H9 (cell line): ENCODE measurements at regions not wholly inside any gene's neighbourhood (a gene's known extent, or its start where the extent isn't known, plus 50 kb on each side); places are given as distances from the start of the nearest gene placed in this dataset.

Experiments
- DNase-seq: peaks from one replicate; pipeline ENCODE4 v3.0.0-alpha.2; 2017
- H2AFZ ChIP-seq: one replicate; pipeline ENCODE4 v1.6.1; 2013; ENCODE audit warnings: mild to moderate bottlenecking, low read length, control low read depth, moderate library complexity
- H2AK5ac ChIP-seq: 2 replicates; pipeline ENCODE4 v1.6.1; 2013; ENCODE audit warnings: low read length, control low read depth, mixed read lengths; ENCODE audit not compliant: insufficient read length
- H2BK120ac ChIP-seq: one replicate; pipeline ENCODE4 v1.6.1; 2013; ENCODE audit warnings: low read depth, mild to moderate bottlenecking, low read length, control low read depth, inconsistent platforms; ENCODE audit not compliant: poor library complexity, severe bottlenecking
- H2BK12ac ChIP-seq: 2 replicates; pipeline ENCODE4 v1.6.1; 2013; ENCODE audit warnings: low read length, control low read depth, mixed read lengths, low read depth; ENCODE audit not compliant: insufficient read length
- H2BK15ac ChIP-seq: 2 replicates; pipeline ENCODE4 v1.6.1; 2013; ENCODE audit warnings: low read depth, low read length, control low read depth
- H2BK20ac ChIP-seq: one replicate; pipeline ENCODE4 v1.6.1; 2013; ENCODE audit warnings: low read depth, mild to moderate bottlenecking, low read length, control low read depth, inconsistent platforms; ENCODE audit not compliant: poor library complexity, severe bottlenecking
- H2BK5ac ChIP-seq: 2 replicates; pipeline ENCODE4 v1.6.1; 2013; ENCODE audit warnings: low read length, control low read depth, mixed read lengths; ENCODE audit not compliant: insufficient read length
- H3K14ac ChIP-seq: 2 replicates; pipeline ENCODE4 v1.6.1; 2013; ENCODE audit warnings: low read length, control low read depth; ENCODE audit not compliant: insufficient read depth
- H3K18ac ChIP-seq: 2 replicates; pipeline ENCODE4 v1.6.1; 2013; ENCODE audit warnings: low read depth, mild to moderate bottlenecking, mixed read lengths, low read length, control low read depth; ENCODE audit not compliant: insufficient read length
- H3K23ac ChIP-seq: 2 replicates; pipeline ENCODE4 v1.6.1; 2013; ENCODE audit warnings: low read length, control low read depth, mixed read lengths, low read depth; ENCODE audit not compliant: insufficient read length
- H3K23me2 ChIP-seq: 2 replicates; pipeline ENCODE4 v1.6.1; 2013; ENCODE audit warnings: low read depth, mild to moderate bottlenecking, mixed read lengths, low read length, control low read depth; ENCODE audit not compliant: insufficient read length, poor library complexity, severe bottlenecking
- H3K27ac ChIP-seq: 2 replicates; pipeline ENCODE4 v1.5.1; 2013; ENCODE audit warnings: low read length, control low read depth, mixed read lengths, low read depth; ENCODE audit not compliant: insufficient read length
- H3K27me3 ChIP-seq: 2 replicates; pipeline ENCODE4 v1.6.1; 2013; ENCODE audit warnings: low read length, control low read depth, inconsistent platforms; ENCODE audit not compliant: insufficient read depth
- H3K4ac ChIP-seq: 2 replicates; pipeline ENCODE4 v1.6.1; 2013; ENCODE audit warnings: low read depth, mild to moderate bottlenecking, control low read depth, inconsistent platforms, low read length, moderate library complexity
- H3K4me1 ChIP-seq: 2 replicates; pipeline ENCODE4 v1.6.1; 2013; ENCODE audit warnings: low read length, control low read depth, inconsistent platforms; ENCODE audit not compliant: insufficient read depth
- H3K4me2 ChIP-seq: 2 replicates; pipeline ENCODE4 v1.6.1; 2013; ENCODE audit warnings: low read length, control low read depth, mixed read lengths; ENCODE audit not compliant: insufficient read length, insufficient read depth
- H3K56ac ChIP-seq: 2 replicates; pipeline ENCODE4 v1.6.1; 2013; ENCODE audit warnings: low read depth, mild to moderate bottlenecking, mixed read lengths, low read length, control low read depth; ENCODE audit not compliant: insufficient read length
- H3K79me1 ChIP-seq: 2 replicates; pipeline ENCODE4 v1.6.1; 2013; ENCODE audit warnings: low read depth, mild to moderate bottlenecking, moderate library complexity, low read length, control low read depth, inconsistent platforms; ENCODE audit not compliant: insufficient read depth, poor library complexity, severe bottlenecking
- H3K79me2 ChIP-seq: 2 replicates; pipeline ENCODE4 v1.6.1; 2013; ENCODE audit warnings: low read length, control low read depth, inconsistent platforms; ENCODE audit not compliant: insufficient read depth
- H3K9ac ChIP-seq: 2 replicates; pipeline ENCODE4 v1.6.1; 2013; ENCODE audit warnings: low read length, control low read depth, mixed read lengths; ENCODE audit not compliant: insufficient read length; ENCODE audit errors: extremely low read depth
- H3K9me3 ChIP-seq: one replicate; pipeline ENCODE4 v1.6.1; 2013; ENCODE audit warnings: low read depth, low read length, inconsistent platforms; ENCODE audit not compliant: control insufficient read depth
- H3T11ph ChIP-seq: one replicate; pipeline ENCODE4 v1.6.1; 2013; ENCODE audit warnings: mild to moderate bottlenecking, low read length, control low read depth, inconsistent platforms
- H4K20me1 ChIP-seq: one replicate; pipeline ENCODE4 v1.6.1; 2013; ENCODE audit not compliant: control insufficient read depth, insufficient read length, insufficient read depth
- H4K5ac ChIP-seq: 2 replicates; pipeline ENCODE4 v1.6.1; 2013; ENCODE audit warnings: low read depth, mild to moderate bottlenecking, mixed read lengths, low read length, control low read depth; ENCODE audit not compliant: insufficient read length
- H4K8ac ChIP-seq: replicated peaks from 2 replicates; pipeline ENCODE4 v1.6.1; 2013; ENCODE audit warnings: low read length, control low read depth, mixed read lengths, low read depth; ENCODE audit not compliant: insufficient read length
- H4K91ac ChIP-seq: 2 replicates; pipeline ENCODE4 v1.6.1; 2013; ENCODE audit warnings: low read depth, mild to moderate bottlenecking, moderate library complexity, mixed read lengths, low read length, control low read depth; ENCODE audit not compliant: insufficient read length
- H3K27ac Mint-ChIP-seq, 3 experiments: 2 replicates in 2 of 3; 3 replicates in 1 of 3; pipeline ENCODE4 v1.8.0; 2020 to 2021; ENCODE audit warnings: mixed read lengths in 3 of 3, mild to moderate bottlenecking in 1 of 3, moderate library complexity in 1 of 3
- H3K27me3 Mint-ChIP-seq: 2 replicates; pipeline ENCODE4 v1.8.0; 2021; ENCODE audit warnings: low read depth, mild to moderate bottlenecking, moderate library complexity, mixed read lengths
- H3K36me3 Mint-ChIP-seq, 3 experiments: 2 replicates in 2 of 3; 3 replicates in 1 of 3; pipeline ENCODE4 v1.8.0; 2020 to 2021; ENCODE audit warnings: low read depth in 3 of 3, mixed read lengths in 3 of 3; ENCODE audit not compliant: insufficient read depth in 1 of 3
- H3K4me1 Mint-ChIP-seq, 2 experiments: 2 replicates each; pipeline ENCODE4 v1.8.0; 2020; ENCODE audit warnings: mixed read lengths in 2 of 2
- H3K4me3 Mint-ChIP-seq, 2 experiments: 2 replicates in 1 of 2; 3 replicates in 1 of 2; pipeline ENCODE4 v1.8.0; 2020 to 2021; ENCODE audit warnings: mild to moderate bottlenecking in 2 of 2, mixed read lengths in 2 of 2, moderate library complexity in 1 of 2
- H3K9me3 Mint-ChIP-seq, 2 experiments: 2 replicates in 1 of 2; 3 replicates in 1 of 2; pipeline ENCODE4 v1.8.0; 2020; ENCODE audit warnings: mild to moderate bottlenecking in 2 of 2, mixed read lengths in 2 of 2, moderate library complexity in 1 of 2
- WGBS: extraction: QIAGEN DNeasy Blood & Tissue Kit; methylation state at CpG from one replicate; pipeline ENCODE4 v1.1.7; 2013; ENCODE audit warnings: missing lambda C conversion rate, low lambda C conversion rate, mixed read lengths; ENCODE audit not compliant: insufficient read length; ENCODE audit errors: extremely low coverage; 5-methylcytosine and 5-hydroxymethylcytosine counted together
- TF ChIP-seq, protein P1 (sequence below): fragments of 200-600 bp; sonication (generic); conservative IDR thresholded peaks from 3 replicates; pipeline ENCODE4 v1.8.0; 2021; ENCODE audit warnings: antibody characterized with exemption, mild to moderate bottlenecking

DNA sequence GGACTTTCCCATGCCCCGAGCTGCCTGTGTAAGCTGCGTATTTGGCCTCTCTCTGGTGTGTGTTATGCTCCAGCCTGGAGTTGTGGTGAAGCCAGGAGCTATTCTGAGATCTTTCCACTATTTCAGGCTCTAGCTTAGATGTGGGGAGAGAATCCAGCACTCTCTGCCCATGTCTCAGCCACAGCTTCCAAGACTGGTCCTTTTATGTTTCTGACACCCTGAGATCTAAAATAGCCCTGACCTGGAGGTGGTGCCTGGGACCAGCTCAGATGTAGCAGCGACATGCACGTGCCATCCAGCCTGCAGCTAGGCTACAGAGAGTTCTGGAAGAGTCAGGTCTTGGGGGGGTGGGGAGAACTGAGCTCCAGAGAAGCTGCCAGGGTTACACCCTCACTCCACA lies 76.5 kb downstream of the TENT5C start:
- no peak overlapping the region for H2AK5ac ChIP-seq
- no peak for DNase-seq
- no peaks in the 10 kb centered on the region for H3K9me3 Mint-ChIP-seq

More for the DNA sequence above, 76.5 kb downstream of the TENT5C start:
- H2BK20ac ChIP-seq, result no peak overlapping the region
- no peaks in the 10 kb centered on the region for H3K79me2 ChIP-seq
- no peaks in the 10 kb centered on the region for H3K9me3 ChIP-seq
- no peak overlapping the region for H3K27ac ChIP-seq
- no peak overlapping the region for H4K8ac ChIP-seq
- H3K14ac ChIP-seq, result no peak overlapping the region
- no peak overlapping the region for H3K23ac ChIP-seq
- H4K20me1 ChIP-seq, result no peaks in the 10 kb centered on the region
- no peaks in the 10 kb centered on the region for H3K23me2 ChIP-seq
- no peak overlapping the region for H4K91ac ChIP-seq
- H2AFZ ChIP-seq, result no peak overlapping the region
- no peak overlapping the region for H2BK120ac ChIP-seq
- no peaks in the 10 kb centered on the region for H3K27me3 ChIP-seq
- Mint-ChIP-seq H3K36me3 (no peaks in the 10 kb centered on the region), H3K4me3 (no peak overlapping the region), H3K27me3 (no peaks in the 10 kb centered on the region), H3K27ac (no peak overlapping the region), H3K4me1 (peaks cover 7 to 15% of the 10 kb centered on the region in 2 experiments)
- no peak overlapping the region for H2BK12ac ChIP-seq
- no peak overlapping the region for H3T11ph ChIP-seq
- WGBS, result no CpG with 5 or more reads among the region's 4 CpGs
- H3K4me1 ChIP-seq, result no peaks in the 10 kb centered on the region
- no peak overlapping the region for H3K9ac ChIP-seq
- no peak overlapping the region for H3K56ac ChIP-seq
- TF ChIP-seq, protein P1, sequence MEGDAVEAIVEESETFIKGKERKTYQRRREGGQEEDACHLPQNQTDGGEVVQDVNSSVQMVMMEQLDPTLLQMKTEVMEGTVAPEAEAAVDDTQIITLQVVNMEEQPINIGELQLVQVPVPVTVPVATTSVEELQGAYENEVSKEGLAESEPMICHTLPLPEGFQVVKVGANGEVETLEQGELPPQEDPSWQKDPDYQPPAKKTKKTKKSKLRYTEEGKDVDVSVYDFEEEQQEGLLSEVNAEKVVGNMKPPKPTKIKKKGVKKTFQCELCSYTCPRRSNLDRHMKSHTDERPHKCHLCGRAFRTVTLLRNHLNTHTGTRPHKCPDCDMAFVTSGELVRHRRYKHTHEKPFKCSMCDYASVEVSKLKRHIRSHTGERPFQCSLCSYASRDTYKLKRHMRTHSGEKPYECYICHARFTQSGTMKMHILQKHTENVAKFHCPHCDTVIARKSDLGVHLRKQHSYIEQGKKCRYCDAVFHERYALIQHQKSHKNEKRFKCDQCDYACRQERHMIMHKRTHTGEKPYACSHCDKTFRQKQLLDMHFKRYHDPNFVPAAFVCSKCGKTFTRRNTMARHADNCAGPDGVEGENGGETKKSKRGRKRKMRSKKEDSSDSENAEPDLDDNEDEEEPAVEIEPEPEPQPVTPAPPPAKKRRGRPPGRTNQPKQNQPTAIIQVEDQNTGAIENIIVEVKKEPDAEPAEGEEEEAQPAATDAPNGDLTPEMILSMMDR, result no peak
- H3K18ac ChIP-seq, result no peak overlapping the region
- no peak overlapping the region for H3K4me2 ChIP-seq
- H2BK5ac ChIP-seq, result no peak overlapping the region
- no peaks in the 10 kb centered on the region for H3K79me1 ChIP-seq
- no peak overlapping the region for H4K5ac ChIP-seq
- H2BK15ac ChIP-seq, result no peak overlapping the region
- H3K4ac ChIP-seq, result no peak overlapping the region
